ENCODE measurements at regions not wholly inside any gene's neighbourhood (a gene's known extent, or its start where the extent isn't known, plus 50 kb on each side); places are given as distances from the start of the nearest gene placed in this dataset.
"Not testable (repeated sequence)": the region's sequence is repeated elsewhere in the genome, so short reads cannot be mapped to it uniquely, and the experiment has no call there.

- Mint-ChIP-seq H3K36me3 (no peaks in the 10 kb centered on the region), H3K4me3 (no peak overlapping the region), H3K9me3 (ENCODE audit: low read depth) (peaks cover 4% of the 10 kb centered on the region), H3K27ac (no peak overlapping the region), H3K4me1 (no peaks in the 10 kb centered on the region), H3K27me3 (no peaks in the 10 kb centered on the region)
- CTCF ChIA-PET, result no interaction called here
- no peak for DNase-seq
- ATAC-seq, result no peak
Measured at GRCh38 chr12:125836647-125837046, 771.4 kb downstream of the AACS start.

GRCh38 chr12:125841332-125841731, 776.1 kb downstream of the AACS start:
- H3K27ac Mint-ChIP-seq, result no peak overlapping the region
- no peaks in the 10 kb centered on the region for H3K27me3 Mint-ChIP-seq
- H3K4me1 Mint-ChIP-seq, result no peaks in the 10 kb centered on the region
- H3K36me3 Mint-ChIP-seq, result no peaks in the 10 kb centered on the region
- ATAC-seq (no peak), DNase-seq (no peak)
- CTCF ChIA-PET, result interaction anchor here (1.5 kb wide), 1 partner anchor 10 kb away, joined by 3 read pairs; no protein-coding TSS in a partner anchor
- no peak overlapping the region for H3K4me3 Mint-ChIP-seq
- H3K9me3 Mint-ChIP-seq (ENCODE audit: low read depth), result peaks cover 4% of the 10 kb centered on the region

- DNase-seq (no peak), ATAC-seq (no peak)
- no peaks in the 10 kb centered on the region for H3K27me3 Mint-ChIP-seq
- H3K9me3 Mint-ChIP-seq (ENCODE audit: low read depth), result peaks cover 3% of the 10 kb centered on the region
- CTCF ChIA-PET, result interaction anchor here (1.7 kb wide), 1 partner anchor 10 kb away, joined by 3 read pairs; no protein-coding TSS in a partner anchor
- H3K36me3 Mint-ChIP-seq, result no peaks in the 10 kb centered on the region
- no peak overlapping the region for H3K27ac Mint-ChIP-seq
- H3K4me1 Mint-ChIP-seq, result no peaks in the 10 kb centered on the region
- H3K4me3 Mint-ChIP-seq, result no peak overlapping the region
Measured at GRCh38 chr12:125852116-125852515, 786.9 kb downstream of the AACS start.

GRCh38 chr12:125852679-125853078, 787.4 kb downstream of the AACS start:
- Mint-ChIP-seq H3K36me3 (no peaks in the 10 kb centered on the region), H3K27me3 (no peaks in the 10 kb centered on the region), H3K27ac (no peak overlapping the region), H3K9me3 (ENCODE audit: low read depth) (no peaks in the 10 kb centered on the region), H3K4me1 (no peaks in the 10 kb centered on the region), H3K4me3 (no peak overlapping the region)
- CTCF ChIA-PET, result no interaction called here
- DNase-seq (no peak), ATAC-seq (no peak)

- no peaks in the 10 kb centered on the region for H3K27me3 Mint-ChIP-seq
- H3K9me3 Mint-ChIP-seq (ENCODE audit: low read depth), result no peaks in the 10 kb centered on the region
- no peaks in the 10 kb centered on the region for H3K4me1 Mint-ChIP-seq
- H3K36me3 Mint-ChIP-seq, result no peaks in the 10 kb centered on the region
- H3K4me3 Mint-ChIP-seq, result no peak overlapping the region
- DNase-seq (no peak), ATAC-seq (no peak)
- no peak overlapping the region for H3K27ac Mint-ChIP-seq
- CTCF ChIA-PET, result no interaction called here
Measured at GRCh38 chr12:125853670-125854069, 788.4 kb downstream of the AACS start.

GRCh38 chr12:125856366-125856765, 791.1 kb downstream of the AACS start:
- no peaks in the 10 kb centered on the region for H3K4me1 Mint-ChIP-seq
- no peak overlapping the region for H3K27ac Mint-ChIP-seq
- ATAC-seq (no peak), DNase-seq (no peak)
- H3K9me3 Mint-ChIP-seq (ENCODE audit: low read depth), result no peaks in the 10 kb centered on the region
- H3K27me3 Mint-ChIP-seq, result no peaks in the 10 kb centered on the region
- CTCF ChIA-PET, result no interaction called here
- no peak overlapping the region for H3K4me3 Mint-ChIP-seq
- H3K36me3 Mint-ChIP-seq, result no peaks in the 10 kb centered on the region

GRCh38 chr12:125856896-125857295, 791.7 kb downstream of the AACS start:
- Mint-ChIP-seq H3K27ac (no peak overlapping the region), H3K36me3 (no peaks in the 10 kb centered on the region), H3K9me3 (ENCODE audit: low read depth) (no peaks in the 10 kb centered on the region), H3K27me3 (no peaks in the 10 kb centered on the region), H3K4me3 (no peak overlapping the region), H3K4me1 (no peaks in the 10 kb centered on the region)
- no peak for DNase-seq
- CTCF ChIA-PET, result no interaction called here
- no peak for ATAC-seq

- CTCF ChIA-PET, result interaction anchor here (0.9 kb wide), 1 partner anchor 36 kb away, joined by 3 read pairs; no protein-coding TSS in a partner anchor
Measured at GRCh38 chr12:125860672-125861288, 795.5 kb downstream of the AACS start.

GRCh38 chr12:125861299-125862281, 796.4 kb downstream of the AACS start:
- H3K27ac Mint-ChIP-seq, result no peak overlapping the region
- peaks cover 2% of the 10 kb centered on the region for H3K9me3 Mint-ChIP-seq (ENCODE audit: low read depth)
- H3K4me3 Mint-ChIP-seq, result no peak overlapping the region
- H3K27me3 Mint-ChIP-seq, result no peaks in the 10 kb centered on the region
- DNase-seq (no peak), ATAC-seq (no peak)
- no peaks in the 10 kb centered on the region for H3K4me1 Mint-ChIP-seq
- H3K36me3 Mint-ChIP-seq, result no peaks in the 10 kb centered on the region
- CTCF ChIA-PET, result interaction anchor here (0.9 kb wide), 1 partner anchor 37 kb away, joined by 3 read pairs; no protein-coding TSS in a partner anchor

More at GRCh38 chr12:125860672-125861288, 795.5 kb downstream of the AACS start:
- Mint-ChIP-seq H3K27ac (no peak overlapping the region), H3K27me3 (no peaks in the 10 kb centered on the region), H3K4me1 (no peaks in the 10 kb centered on the region), H3K4me3 (no peak overlapping the region), H3K9me3 (ENCODE audit: low read depth) (peaks cover 2% of the 10 kb centered on the region), H3K36me3 (no peaks in the 10 kb centered on the region)
- DNase-seq, result no peak
- no peak for ATAC-seq

GRCh38 chr12:125865236-125865635, 800.0 kb downstream of the AACS start:
- CTCF ChIA-PET, result not testable (repeated sequence)

GRCh38 chr12:125871811-125872594, 806.8 kb downstream of the AACS start:
- Mint-ChIP-seq H3K36me3 (no peaks in the 10 kb centered on the region), H3K4me3 (no peak overlapping the region), H3K4me1 (no peaks in the 10 kb centered on the region), H3K9me3 (ENCODE audit: low read depth) (peaks cover 4% of the 10 kb centered on the region), H3K27ac (no peak overlapping the region), H3K27me3 (no peaks in the 10 kb centered on the region)
- CTCF ChIA-PET, result no interaction called here
- DNase-seq (no peak), ATAC-seq (no peak)

More at GRCh38 chr12:125865236-125865635, 800.0 kb downstream of the AACS start:
- H3K4me1 Mint-ChIP-seq; H3K4me3 Mint-ChIP-seq; H3K36me3 Mint-ChIP-seq; ATAC-seq; H3K9me3 Mint-ChIP-seq (ENCODE audit: low read depth); DNase-seq; H3K27ac Mint-ChIP-seq; H3K27me3 Mint-ChIP-seq: not testable (repeated sequence)

- CTCF ChIA-PET, result no interaction called here
- ATAC-seq (no peak), DNase-seq (no peak)
- H3K27me3 Mint-ChIP-seq, result no peaks in the 10 kb centered on the region
- H3K27ac Mint-ChIP-seq, result no peak overlapping the region
- no peak overlapping the region for H3K4me3 Mint-ChIP-seq
- no peaks in the 10 kb centered on the region for H3K36me3 Mint-ChIP-seq
- no peaks in the 10 kb centered on the region for H3K4me1 Mint-ChIP-seq
- peaks cover 4% of the 10 kb centered on the region for H3K9me3 Mint-ChIP-seq (ENCODE audit: low read depth)
Measured at GRCh38 chr12:125873016-125873415, 807.8 kb downstream of the AACS start.

GRCh38 chr12:125878483-125878882, 813.2 kb downstream of the AACS start:
- no peak overlapping the region for H3K4me3 Mint-ChIP-seq
- no peaks in the 10 kb centered on the region for H3K27me3 Mint-ChIP-seq
- H3K9me3 Mint-ChIP-seq (ENCODE audit: low read depth), result no peaks in the 10 kb centered on the region
- ATAC-seq, result no peak
- H3K27ac Mint-ChIP-seq, result no peak overlapping the region
- no peaks in the 10 kb centered on the region for H3K36me3 Mint-ChIP-seq
- DNase-seq, result no peak
- CTCF ChIA-PET, result no interaction called here
- H3K4me1 Mint-ChIP-seq, result no peaks in the 10 kb centered on the region

Data from activated CD8-positive, alpha-beta memory T cell treated with anti-CD3 and anti-CD28 coated beads, Interleukin-2, amount 10 ng/mL, durations not matched to agents 7 days and 5 days (primary cell).